Myocyte (in vitro differentiated cells): ENCODE measurements at regions not wholly inside any gene's neighbourhood (a gene's known extent, or its start where the extent isn't known, plus 50 kb on each side); places are given as distances from the start of the nearest gene placed in this dataset.
A peak's percentile ranks its signal among the peaks of the same experiment; 100 is the strongest.

ENCODE experiments used
- DNase-seq: peaks from one replicate; pipeline ENCODE4 v3.0.0-alpha.2; 2012; ENCODE audit warnings: low read depth

DNA sequence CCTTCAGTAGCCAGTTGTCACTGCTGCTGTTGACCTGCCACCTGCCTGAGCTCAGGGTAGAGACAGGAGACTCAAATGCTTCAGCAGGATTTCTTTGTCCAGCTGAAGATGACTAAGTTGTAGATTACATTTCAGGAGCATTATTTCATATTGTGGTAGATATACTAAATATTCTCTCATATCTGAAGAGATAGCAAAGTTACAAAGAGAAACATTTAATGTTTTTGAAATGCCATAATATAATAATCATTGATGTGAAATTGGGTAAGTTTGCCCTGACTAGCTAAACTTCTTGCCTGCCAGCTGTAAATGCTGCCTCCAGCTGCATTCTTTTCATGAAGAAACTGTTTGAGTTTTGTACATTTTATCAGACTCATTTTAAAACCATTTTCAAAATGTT, 247.6 kb upstream of the CNKSR2 start:
- no peak for DNase-seq

DNA sequence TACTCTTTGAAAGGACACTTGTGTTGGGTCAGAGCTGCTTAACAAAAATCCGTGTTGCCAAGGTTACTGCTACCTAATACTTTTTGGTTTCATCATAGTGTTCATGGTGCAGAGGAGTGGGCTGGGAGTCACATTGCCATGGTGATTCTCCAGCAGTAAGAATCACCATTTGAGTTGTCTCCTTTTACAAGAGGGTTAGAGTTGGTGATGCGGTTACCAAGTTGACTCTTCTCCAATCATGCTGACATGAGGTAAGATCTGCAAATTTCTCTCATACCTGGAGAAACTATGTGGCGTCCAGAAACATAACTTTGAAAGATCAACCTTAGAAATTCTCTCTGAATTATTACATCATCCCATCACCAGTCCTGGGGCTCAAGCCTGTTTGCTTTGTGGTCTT, 242.9 kb upstream of the CNKSR2 start:
- no peak for DNase-seq

DNA sequence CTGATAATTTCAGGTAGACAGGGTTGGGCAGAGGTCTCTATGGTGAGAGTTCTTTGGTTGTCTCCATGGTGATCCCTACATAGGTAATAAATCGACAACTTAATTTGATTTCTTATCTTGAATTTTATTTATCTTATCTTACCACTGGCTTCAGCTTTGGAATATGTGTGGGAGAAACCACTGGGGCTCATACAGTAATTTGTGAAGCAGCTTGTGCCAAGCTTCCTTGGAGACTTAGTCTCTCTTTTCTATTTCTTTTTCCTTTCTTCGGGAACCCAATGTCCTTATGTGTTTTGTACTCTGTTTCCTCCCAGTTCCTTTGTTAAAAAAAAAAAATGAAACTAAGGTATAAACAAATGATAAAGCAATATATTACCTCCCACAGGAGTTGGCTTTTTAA, 242.4 kb upstream of the CNKSR2 start:
- no peak for DNase-seq

DNA sequence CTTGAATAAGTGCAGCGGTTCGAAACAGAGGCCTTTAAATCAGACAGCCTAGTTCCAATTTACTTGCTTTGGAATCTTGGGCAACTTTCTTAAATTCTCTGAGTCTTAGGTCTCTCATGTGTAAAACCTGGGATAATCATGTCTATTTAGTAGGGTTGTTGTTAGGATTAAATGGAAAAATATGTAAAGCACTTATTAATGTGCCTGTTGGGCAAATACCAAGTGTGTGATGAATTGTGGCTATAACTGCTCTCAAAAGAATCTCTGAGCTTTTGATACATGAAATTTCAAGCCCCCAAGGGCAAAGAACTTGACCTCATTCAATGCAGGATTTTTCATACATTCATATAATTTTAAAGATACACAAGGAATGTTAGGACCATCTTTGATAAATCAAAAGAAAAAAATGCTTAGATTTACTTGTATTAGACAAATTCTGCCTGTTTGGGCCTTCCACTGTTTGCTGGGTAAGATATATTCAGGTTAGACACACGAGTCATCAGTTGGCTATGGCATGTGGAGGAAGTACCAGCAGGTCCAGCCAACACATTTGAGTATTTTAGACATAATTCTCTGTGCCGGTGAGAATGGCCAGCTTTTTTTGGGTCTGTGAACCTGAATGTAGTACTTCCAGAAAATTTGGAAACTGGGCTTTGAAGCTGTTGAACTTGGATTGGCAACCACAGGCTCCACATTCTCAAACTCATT, 241.4 kb upstream of the CNKSR2 start:
- no peak for DNase-seq

DNA sequence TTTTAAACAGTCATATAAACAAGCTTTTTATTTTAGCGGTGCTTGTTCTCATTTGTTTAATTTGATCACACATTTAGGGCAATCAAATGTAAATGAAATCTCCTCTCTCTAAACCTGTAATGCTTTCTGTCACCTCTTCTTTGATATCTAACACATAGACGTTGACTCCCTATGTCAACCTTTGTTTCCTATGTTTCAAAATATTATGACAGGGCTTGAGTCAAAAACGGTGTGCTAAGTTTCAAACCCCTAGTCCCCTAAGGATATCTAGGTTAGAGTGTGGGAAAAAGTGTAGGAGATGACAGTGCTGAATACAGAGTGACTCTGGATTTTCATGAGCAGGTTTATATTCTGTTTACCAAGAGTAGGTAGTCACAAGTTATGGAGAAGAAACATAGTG, 224.0 kb upstream of the CNKSR2 start:
- no peak for DNase-seq

DNA sequence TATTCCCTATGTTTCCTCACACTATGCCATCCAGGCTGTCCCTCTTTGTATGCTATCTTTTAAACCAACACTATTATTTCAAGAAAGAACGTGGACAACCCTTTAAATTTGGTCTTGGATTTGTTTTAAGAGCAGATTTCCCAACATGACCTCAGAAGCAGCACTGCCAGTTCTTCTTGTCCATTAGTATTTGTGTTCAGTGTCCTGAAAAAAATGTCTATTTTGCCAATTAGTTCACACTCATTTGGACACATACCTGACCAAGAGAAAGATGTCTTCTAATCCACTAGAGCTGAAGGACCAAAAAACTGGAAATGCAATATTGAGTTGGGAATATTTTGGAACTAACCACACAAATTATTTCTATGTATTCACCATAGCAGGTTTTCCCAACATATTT, 223.2 kb upstream of the CNKSR2 start:
- DNase-seq, result no peak

DNA sequence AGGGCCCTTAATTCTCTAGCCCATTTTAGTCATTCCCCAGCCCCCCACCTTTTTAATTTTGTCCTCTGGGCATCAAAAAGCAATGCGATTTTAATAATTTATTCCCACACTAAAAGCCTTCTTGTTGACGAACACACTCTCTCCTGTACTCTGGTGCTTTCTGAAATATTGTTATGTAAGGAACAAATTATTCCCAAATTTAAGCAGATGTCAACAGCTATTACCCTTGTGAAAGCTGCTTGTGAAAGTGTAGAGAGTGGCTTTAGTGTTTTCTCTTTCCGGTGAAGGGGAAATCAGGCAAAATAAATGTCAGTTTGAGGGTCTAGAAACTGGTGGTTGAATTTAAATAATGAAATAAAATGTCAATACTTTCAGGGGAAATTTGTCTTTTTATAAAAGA, 221.2 kb upstream of the CNKSR2 start:
- no peak for DNase-seq

DNA sequence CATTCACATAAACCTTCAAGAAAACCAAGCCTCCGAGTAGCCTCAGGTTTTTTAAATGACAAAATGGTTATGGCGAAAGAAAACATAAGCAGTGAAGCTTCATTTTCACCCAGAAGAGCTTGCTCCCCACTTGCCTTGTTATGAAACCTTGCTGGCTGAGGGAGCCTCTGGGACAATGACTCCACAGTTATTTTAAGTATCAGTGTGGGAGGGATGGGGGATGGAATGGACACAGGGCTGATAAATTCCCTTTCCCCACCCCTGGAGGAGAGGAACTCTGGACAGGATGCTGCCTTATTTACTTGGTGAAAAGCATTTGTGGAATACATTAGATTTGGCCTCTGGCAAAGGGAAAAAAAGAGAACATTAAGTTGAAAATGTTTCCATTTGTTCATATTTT, 220.7 kb upstream of the CNKSR2 start:
- DNase-seq, result peak; percentile 75

DNA sequence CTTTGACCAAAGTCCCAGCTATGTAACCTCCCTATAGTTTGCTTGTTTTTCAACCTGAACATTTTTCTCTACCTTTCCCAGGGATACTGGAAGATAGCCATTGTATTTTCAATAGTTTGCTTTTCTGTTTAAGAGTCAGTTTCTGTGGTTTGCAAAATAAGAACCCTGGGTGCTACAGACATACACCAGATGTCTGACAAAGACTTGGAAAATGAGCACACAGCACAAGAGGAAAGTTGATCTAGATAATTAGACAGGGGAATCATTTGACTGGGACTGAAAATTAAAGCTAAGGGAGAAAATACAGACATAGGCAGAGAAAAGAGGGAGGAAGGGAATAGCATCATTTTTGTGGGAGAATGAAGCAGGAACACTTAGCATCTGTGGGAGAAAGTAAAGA, 218.3 kb upstream of the CNKSR2 start:
- DNase-seq, result no peak

DNA sequence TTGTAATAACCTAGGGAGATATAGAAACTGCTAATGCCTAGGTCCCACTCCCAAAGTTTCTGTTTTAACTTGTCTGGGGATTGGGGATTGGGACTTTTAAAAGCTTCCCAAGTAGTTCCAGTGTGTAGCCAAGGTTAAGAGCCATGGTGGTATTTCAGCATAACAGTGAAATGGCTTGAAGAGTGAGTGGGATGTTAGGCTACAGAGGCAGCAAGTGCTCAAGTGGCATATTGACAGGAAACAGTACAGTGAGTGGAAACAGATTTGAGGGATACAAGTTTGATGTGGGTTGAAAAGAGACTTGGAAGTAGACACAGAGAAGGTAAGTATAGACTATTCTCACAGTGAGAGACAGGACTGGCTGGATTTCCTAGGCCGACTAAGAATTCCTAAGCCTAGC, 217.6 kb upstream of the CNKSR2 start:
- no peak for DNase-seq

DNA sequence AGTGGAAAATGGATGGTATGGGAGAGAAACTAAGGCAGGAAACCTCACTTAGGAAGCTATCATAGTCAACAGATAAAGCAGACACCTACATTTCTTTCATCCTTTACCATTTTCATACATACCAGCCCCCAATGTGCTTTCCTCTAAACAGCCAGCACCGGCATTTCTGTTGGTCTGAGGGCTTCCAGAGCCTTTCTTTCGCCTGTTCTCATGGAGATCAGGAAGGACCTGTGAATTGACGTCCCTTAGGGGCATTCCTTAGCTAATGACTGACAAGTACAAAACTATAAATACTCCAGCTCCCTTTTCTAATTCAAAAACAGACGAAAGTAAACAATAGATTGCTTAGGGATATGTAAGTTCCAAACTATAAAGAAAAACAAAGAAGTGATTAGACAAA, 215.5 kb upstream of the CNKSR2 start:
- DNase-seq, result no peak

DNA sequence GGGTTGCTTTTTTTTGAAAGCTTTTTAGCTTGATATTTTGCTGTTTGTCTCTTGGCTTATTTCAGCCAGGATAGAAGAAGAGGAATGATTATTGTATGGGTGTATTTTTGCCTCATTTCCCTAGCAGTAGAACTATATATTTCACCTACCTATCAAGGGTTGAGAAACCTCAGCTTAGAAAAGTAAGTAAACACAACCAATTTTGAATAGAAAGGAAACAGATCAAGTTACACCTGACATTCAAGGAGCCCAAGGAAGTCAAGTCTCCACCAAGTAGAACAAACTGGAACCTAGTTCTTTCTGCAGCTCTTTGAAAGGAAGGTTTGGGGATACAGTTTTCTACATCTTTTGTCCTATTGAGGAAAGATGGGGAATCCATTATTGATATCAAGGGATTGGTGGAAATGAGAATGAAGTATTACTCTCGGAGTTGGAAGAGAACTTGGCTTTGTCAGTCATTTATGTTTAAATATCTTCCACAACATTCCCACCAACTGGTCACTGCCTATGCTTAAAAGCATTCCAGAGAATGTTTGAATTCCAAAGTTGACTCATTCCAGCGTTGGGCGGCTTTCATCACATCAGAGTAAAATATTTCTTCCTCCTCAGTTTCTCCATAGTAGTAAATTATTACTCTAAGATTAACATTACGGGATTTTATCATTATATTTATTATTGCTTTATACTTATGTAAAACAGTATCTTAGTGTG, 207.8 kb upstream of the CNKSR2 start:
- peak; percentile 46 for DNase-seq

DNA sequence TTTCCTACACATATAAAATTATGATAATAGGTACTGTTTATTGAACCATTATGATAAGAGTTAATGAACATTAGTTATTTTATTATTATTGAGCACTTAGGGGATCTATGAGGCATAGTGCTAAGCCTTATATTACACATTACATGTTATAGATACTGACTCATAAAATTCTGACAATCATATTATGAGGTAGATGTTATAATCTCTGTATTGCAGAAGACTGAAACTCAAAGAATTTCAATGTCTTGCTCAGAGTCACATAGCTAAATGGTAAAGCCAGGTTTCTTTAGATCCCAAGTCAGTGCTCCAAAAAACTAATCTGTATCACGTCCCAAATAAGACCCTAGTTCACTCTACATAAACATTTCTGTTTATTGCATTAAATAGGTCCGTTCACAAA, 207.2 kb upstream of the CNKSR2 start:
- DNase-seq, result no peak

DNA sequence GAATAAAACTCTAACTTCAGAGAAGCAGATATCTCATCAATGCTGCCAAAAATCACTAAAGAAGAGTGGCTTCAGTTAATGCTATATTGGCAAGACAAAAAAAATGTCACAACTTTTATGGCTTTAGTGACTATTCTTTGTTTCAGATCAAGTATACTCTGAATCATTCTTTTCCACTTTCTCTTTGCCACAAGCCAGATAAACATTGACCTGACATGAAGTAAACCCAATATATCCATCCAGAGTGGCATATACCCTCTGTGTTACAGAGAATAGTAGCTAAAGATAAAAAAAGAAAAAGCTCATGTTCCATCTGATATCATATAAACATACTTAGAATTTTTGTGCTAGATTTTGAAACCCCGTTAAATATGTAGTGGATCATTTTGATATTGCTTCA, 206.7 kb upstream of the CNKSR2 start:
- no peak for DNase-seq

DNA sequence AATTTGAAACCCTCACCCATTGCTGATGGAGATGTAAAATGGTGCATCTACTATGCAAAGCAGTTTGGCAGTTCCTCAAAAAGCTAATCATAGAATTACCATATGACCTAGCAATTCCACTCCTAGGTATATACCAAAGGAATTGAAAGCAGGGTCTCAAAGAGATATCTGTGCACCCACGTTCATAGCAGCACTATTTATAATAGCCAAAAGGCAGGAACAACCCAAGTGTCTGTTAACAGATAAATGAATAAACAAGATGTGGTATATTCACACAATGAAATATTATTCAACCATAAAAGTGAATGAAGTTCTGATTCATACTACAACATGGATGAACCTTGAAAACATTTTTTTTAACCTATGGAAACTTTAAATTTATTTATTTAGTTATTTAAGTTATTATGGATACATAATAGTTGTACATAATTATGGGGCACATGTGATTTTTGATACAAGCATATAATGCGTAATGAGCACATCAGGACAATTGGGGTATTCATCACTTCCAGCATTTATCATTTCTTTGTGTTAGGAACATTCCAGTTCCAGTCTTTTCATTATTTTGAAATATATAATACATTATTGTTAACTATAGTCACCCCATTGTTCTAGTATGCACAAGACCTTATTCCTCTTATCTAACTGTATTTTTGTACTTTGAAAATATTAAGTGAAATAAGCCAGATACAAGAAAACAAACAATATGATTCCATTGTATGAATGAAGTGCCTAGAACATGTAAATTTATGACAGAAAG, 205.6 kb upstream of the CNKSR2 start:
- DNase-seq, result no peak

DNA sequence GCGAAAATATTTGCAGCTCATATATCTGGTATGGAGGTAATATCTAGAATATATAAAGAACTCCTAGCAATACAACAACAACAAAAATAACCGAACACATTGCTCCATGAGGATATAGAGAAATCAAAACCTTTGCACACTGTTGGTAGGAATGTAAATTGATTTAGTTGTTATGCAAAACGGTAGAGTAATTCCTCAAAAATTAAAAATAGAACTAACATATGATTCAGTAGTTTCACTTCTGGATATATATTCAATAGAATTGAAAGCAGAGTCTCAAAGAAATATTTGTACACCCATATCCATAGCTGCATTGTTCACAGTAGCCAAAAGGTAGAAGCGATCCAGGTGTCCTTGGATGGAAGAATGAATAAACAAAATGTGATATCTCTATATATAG, 203.0 kb upstream of the CNKSR2 start:
- DNase-seq, result no peak

DNA sequence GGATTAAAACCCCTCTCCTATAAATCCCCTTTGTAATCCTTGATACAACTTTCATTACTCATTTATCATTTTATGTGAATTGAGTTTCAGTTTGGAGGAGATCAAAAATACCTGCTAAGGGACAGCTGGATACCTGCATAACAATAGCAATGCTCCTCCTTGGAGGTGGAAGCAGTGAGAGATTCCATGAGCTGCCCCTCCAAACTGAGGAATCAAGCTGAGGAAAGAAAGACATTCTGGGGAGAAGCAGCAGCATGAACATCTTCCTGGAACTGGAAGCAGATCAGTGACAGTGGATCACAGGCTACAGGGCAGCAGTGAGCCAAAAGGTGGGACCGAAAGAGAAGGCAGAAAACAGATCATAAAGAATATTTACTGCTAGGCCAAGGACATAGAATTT, 199.8 kb upstream of the CNKSR2 start:
- no peak for DNase-seq

DNA sequence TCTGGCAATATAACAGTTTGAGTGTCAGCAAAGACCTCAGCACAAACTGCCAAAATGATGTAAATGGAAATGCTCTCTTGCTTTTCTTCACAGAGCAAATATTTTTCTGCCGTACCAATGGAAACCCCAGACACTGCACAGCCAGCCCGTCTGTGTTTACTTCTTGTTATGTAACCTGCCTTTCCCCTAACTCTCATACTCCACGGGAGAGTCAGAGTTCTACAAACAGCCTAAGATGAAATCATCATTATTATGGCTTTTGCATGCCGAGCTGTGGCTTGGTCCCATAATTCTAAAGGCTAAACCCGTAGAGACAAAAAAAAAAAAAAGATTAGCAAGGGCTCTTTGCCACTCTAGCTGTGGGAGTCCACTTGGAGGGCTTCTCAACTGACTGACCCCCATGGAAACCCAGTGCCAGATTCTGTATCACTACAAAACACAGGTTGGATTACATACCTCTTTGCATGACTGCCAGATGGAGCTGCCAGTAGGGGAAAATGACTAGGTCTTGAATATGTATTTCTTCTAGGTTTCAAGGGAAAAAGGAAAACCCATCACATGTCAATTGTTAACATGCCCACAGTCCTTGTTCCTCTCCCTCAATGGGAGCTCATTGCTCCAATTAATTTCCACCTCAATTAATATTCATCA, 197.2 kb upstream of the CNKSR2 start:
- DNase-seq, result peak; percentile 2

DNA sequence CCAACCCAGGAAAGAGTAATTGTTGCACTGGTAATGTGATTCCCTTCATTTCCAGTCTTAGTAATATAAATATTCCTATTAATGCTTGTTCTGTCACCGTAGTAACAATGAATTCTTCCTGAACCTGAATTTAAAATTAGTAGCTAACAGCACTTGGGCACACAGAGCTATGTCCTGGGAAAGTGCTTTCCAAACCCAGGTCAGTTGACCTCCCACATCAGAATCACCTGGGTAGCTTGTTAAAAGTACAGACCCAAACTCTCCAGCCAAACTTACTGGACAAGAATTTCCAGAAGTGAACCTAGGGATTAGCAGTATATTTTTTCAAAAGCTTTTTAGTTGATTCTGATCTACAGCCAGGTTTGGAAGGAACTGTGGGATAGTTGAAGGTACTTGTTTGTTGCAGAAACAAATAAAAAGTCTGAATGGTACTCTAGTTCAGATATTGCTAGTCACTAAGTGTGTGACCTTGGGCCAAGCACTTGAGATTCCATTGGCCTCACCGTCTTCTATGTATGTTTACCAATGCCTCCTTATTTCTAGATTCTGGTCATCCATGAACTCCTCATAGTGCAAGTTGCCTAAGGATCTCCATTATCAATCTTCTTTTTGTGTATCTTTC, 192.9 kb upstream of the CNKSR2 start:
- DNase-seq, result no peak

DNA sequence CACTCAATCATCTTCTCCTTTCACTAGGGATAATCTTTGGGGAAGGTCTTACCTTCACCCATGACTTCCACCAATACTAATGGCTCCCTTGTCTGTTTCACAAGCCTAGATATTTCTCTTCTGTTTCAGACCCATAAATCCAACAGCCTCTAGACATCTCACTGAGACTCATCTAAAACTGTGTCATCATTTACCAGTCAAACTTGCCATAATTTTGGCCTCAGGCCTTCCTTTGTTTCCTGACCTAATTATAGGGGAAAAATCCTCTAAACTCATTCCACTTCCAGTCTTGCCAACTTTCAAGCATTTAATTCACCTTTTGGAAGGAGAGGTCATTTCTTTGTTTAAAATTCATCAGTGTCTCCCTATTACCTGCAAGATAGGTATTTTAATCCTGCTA, 181.0 kb upstream of the CNKSR2 start:
- DNase-seq, result no peak

DNA sequence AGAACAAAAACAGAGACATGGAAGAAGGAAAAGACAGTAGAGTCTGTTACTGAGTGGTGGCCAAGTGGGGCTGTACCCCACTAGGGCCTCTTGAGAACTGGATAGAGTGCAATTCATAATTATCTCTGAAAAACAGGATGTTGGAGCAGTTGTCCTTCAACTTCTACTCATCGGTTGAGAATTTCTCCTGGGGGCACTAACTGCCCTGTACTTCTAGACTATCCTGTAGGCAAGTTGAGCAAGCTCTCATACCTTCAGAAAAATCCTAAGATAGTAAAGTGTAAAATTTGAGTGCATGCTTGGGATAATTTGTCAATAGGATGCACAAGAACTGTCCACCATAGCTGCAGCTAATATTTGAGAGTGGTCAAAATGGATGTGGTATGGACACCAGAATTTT, 179.7 kb upstream of the CNKSR2 start:
- no peak for DNase-seq

DNA sequence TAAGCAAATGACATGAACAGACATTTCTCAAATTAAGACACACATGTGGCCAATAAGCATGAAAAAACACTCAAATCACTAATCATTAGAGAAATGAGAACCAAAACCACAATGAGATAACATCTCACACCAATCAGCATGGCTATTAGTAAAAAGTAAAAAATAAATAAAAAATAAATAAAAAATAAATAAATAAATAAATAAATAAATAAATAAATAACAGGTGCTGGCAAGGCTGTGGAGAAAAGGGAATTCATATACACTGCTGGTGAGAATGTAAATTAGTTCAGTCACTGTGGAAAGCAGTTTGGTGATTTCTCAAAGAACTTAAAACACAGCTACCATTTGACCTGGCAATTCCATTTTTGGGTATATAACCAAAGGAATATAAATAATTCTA, 167.1 kb upstream of the CNKSR2 start:
- DNase-seq, result no peak
